ENCODE measurements at regions not wholly inside any gene's neighbourhood (a gene's known extent, or its start where the extent isn't known, plus 50 kb on each side); places are given as distances from the start of the nearest gene placed in this dataset.
A peak's percentile ranks its signal among the peaks of the same experiment; 100 is the strongest.

GRCh38 chr1:219812491-219813203 lies 115.7 kb downstream of the SLC30A10 start:
- TF ChIP-seq CTCF (conservative IDR thresholded peaks at IDR 0.05 in 1 of 2, IDR thresholded peaks at IDR 0.05 in 1 of 2; ENCODE audit: low read depth in 1 of 2, low read length in 2 of 2), result peak; percentile 83 to 91
- no peak for TF ChIP-seq EZH2 (IDR thresholded peaks at IDR 0.05; ENCODE audit: low read length, missing control alignments)
- Histone ChIP-seq H3K4me2 (ENCODE audit: extremely low read depth, insufficient read depth, low read length) (no peak overlapping the region), H3K27ac (ENCODE audit: insufficient read depth, low read length) (no peak overlapping the region), H3K36me3 (ENCODE audit: control insufficient read depth, insufficient read depth, low read length) (no peaks in the 10 kb centered on the region), H3K9ac (ENCODE audit: insufficient read depth, low read length) (no peak overlapping the region), H3K79me2 (ENCODE audit: control insufficient read depth, insufficient read depth, low read length) (no peaks in the 10 kb centered on the region), H3K27me3 (ENCODE audit: control insufficient read depth, insufficient read depth, low read length) (peaks cover 9% of the 10 kb centered on the region), H3K4me3 (replicated peaks in 1 of 4; ENCODE audit: control extremely low read depth in 1 of 4, insufficient read depth in 1 of 4, low read depth in 3 of 4, low read length in 4 of 4) (no peak overlapping the region), H2AFZ (ENCODE audit: low read length) (no peak overlapping the region), H3K9me3 (ENCODE audit: control insufficient read depth, insufficient read depth, low read depth, low read length) (no peaks in the 10 kb centered on the region), H4K20me1 (ENCODE audit: control insufficient read depth, extremely low read depth, insufficient read depth, low read length) (no peaks in the 10 kb centered on the region), H3K4me1 (ENCODE audit: control insufficient read depth, extremely low read depth, insufficient read depth, low read length) (no peaks in the 10 kb centered on the region)
- peak; percentile 75 to 80 for DNase-seq (ENCODE audit: low read depth in 2 of 2)

GRCh38 chr1:219812086-219812485 lies 116.3 kb downstream of the SLC30A10 start:
- Histone ChIP-seq H3K9ac (ENCODE audit: insufficient read depth, low read length) (no peak overlapping the region), H3K36me3 (ENCODE audit: control insufficient read depth, insufficient read depth, low read length) (no peaks in the 10 kb centered on the region), H3K4me2 (ENCODE audit: extremely low read depth, insufficient read depth, low read length) (no peak overlapping the region), H4K20me1 (ENCODE audit: control insufficient read depth, extremely low read depth, insufficient read depth, low read length) (no peaks in the 10 kb centered on the region), H3K4me3 (replicated peaks in 1 of 4; ENCODE audit: control extremely low read depth in 1 of 4, insufficient read depth in 1 of 4, low read depth in 3 of 4, low read length in 4 of 4) (no peak overlapping the region), H2AFZ (ENCODE audit: low read length) (no peak overlapping the region), H3K4me1 (ENCODE audit: control insufficient read depth, extremely low read depth, insufficient read depth, low read length) (no peaks in the 10 kb centered on the region), H3K79me2 (ENCODE audit: control insufficient read depth, insufficient read depth, low read length) (no peaks in the 10 kb centered on the region), H3K27ac (ENCODE audit: insufficient read depth, low read length) (no peak overlapping the region), H3K9me3 (ENCODE audit: control insufficient read depth, insufficient read depth, low read depth, low read length) (no peaks in the 10 kb centered on the region), H3K27me3 (ENCODE audit: control insufficient read depth, insufficient read depth, low read length) (peaks cover 9% of the 10 kb centered on the region)
- no peak for DNase-seq (ENCODE audit: low read depth in 2 of 2)
- no peak for TF ChIP-seq EZH2 (IDR thresholded peaks at IDR 0.05; ENCODE audit: low read length, missing control alignments)
- TF ChIP-seq CTCF (conservative IDR thresholded peaks at IDR 0.05 in 1 of 2, IDR thresholded peaks at IDR 0.05 in 1 of 2; ENCODE audit: low read depth in 1 of 2, low read length in 2 of 2), result no peak

- Histone ChIP-seq H3K36me3 (ENCODE audit: control insufficient read depth, insufficient read depth, low read length) (no peaks in the 10 kb centered on the region), H3K4me3 (replicated peaks in 1 of 4; ENCODE audit: control extremely low read depth in 1 of 4, insufficient read depth in 1 of 4, low read depth in 3 of 4, low read length in 4 of 4) (no peak overlapping the region), H3K9me3 (ENCODE audit: control insufficient read depth, insufficient read depth, low read depth, low read length) (no peaks in the 10 kb centered on the region), H3K4me1 (ENCODE audit: control insufficient read depth, extremely low read depth, insufficient read depth, low read length) (no peaks in the 10 kb centered on the region), H4K20me1 (ENCODE audit: control insufficient read depth, extremely low read depth, insufficient read depth, low read length) (no peaks in the 10 kb centered on the region), H3K79me2 (ENCODE audit: control insufficient read depth, insufficient read depth, low read length) (no peaks in the 10 kb centered on the region), H2AFZ (ENCODE audit: low read length) (no peak overlapping the region), H3K4me2 (ENCODE audit: extremely low read depth, insufficient read depth, low read length) (no peak overlapping the region), H3K9ac (ENCODE audit: insufficient read depth, low read length) (no peak overlapping the region), H3K27me3 (ENCODE audit: control insufficient read depth, insufficient read depth, low read length) (peaks cover 8% of the 10 kb centered on the region), H3K27ac (ENCODE audit: insufficient read depth, low read length) (no peak overlapping the region)
- DNase-seq (ENCODE audit: low read depth in 2 of 2), result peak in 1 of 2 donors; percentile 15
- no peak for TF ChIP-seq CTCF (conservative IDR thresholded peaks at IDR 0.05 in 1 of 2, IDR thresholded peaks at IDR 0.05 in 1 of 2; ENCODE audit: low read depth in 1 of 2, low read length in 2 of 2)
- no peak for TF ChIP-seq EZH2 (IDR thresholded peaks at IDR 0.05; ENCODE audit: low read length, missing control alignments)
Measured at GRCh38 chr1:219810451-219810850, 117.9 kb downstream of the SLC30A10 start.
